Lower lobe of right lung (tissue), 2 donors: ENCODE measurements at regions not wholly inside any gene's neighbourhood (a gene's known extent, or its start where the extent isn't known, plus 50 kb on each side); places are given as distances from the start of the nearest gene placed in this dataset.

Experiments used
- ATAC-seq, 2 donors: fragments of 200-7000 bp; cut with Tn5 transposase; one replicate each; pipeline ENCODE4 v1.9.1; 2020 to 2022; ENCODE audit warnings: mild to moderate bottlenecking in 2 of 2, moderate library complexity in 2 of 2
- DNase-seq: peaks from one replicate; pipeline ENCODE4 v3.0.0-alpha.2; 2020
- H3K27ac ChIP-seq: fragments of 200-600 bp; one replicate; pipeline ENCODE4 v1.8.0; 2022
- H3K27me3 ChIP-seq: fragments of 200-600 bp; one replicate; pipeline ENCODE4 v1.8.0; 2022; ENCODE audit warnings: low read depth
- H3K36me3 ChIP-seq: fragments of 200-600 bp; one replicate; pipeline ENCODE4 v1.8.0; 2022; ENCODE audit warnings: mild to moderate bottlenecking
- H3K4me1 ChIP-seq: fragments of 200-600 bp; one replicate; pipeline ENCODE4 v1.8.0; 2022
- H3K4me3 ChIP-seq: fragments of 200-600 bp; one replicate; pipeline ENCODE4 v1.8.0; 2022; ENCODE audit warnings: mild to moderate bottlenecking
- H3K9me3 ChIP-seq: fragments of 200-600 bp; one replicate; pipeline ENCODE4 v1.8.0; 2022
- intact Hi-C: fragments of 100-400 bp; cut with DNase I; formaldehyde crosslinking; loops from one replicate; pipeline ENCODE4 v1.11.0; 2022
- TF ChIP-seq, protein P1 (sequence below): fragments of 200-600 bp; IDR thresholded peaks from one replicate; pipeline ENCODE4 v1.8.0; 2022; ENCODE audit warnings: antibody characterized with exemption, mild to moderate bottlenecking
- donor health status: DM: no; HTN: yes; CAD: no; lungs with severe emphysema.

DNA sequence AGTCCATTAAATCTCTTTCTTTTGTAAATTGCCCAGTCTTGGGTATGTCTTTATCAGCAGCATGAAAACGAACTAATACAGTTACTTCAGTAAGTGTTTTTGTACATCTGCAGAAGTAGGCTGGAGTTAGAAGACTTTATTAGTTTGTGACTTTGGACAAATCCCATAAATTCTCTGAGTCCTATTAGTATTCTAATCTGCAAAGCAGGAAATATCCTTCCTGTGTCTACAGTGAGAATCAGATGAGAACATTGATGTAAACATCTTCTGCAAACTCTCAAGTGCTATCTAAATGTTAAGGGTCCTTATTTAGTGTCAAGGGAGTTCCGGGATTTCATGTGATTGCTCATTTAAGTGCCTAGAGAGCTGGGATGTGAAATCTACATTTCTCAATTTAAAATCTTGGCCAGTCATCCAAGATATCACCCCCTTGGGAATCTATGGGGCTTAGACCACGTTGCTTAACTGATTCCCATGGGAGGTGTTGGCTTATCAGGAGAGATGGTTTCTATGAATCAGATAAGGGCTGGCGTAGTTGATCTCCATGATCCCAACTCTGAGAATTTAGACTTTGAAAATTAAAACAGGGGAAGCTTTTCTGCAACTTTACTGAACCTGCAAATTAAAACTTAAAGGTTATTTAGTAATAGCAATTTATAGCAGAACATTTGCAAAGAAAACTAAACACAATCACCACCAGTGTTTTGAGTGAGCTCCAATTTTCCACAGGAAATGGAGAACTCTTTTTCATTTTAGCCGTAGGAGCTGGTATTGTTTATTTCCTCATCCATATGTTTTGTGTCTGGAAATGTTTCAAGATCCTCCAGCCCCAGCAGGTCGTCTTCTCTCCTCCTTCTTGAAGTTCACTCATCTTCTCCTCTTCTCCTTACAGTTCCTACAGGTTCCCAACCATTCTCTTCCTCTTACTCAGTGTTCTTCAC is 241.6 kb upstream of the CD180 start:
- no peak for DNase-seq
- Histone ChIP-seq H3K27me3 (no peaks in the 10 kb centered on the region), H3K36me3 (no peaks in the 10 kb centered on the region), H3K27ac (no peak overlapping the region), H3K4me1 (no peaks in the 10 kb centered on the region), H3K4me3 (no peak overlapping the region), H3K9me3 (no peaks in the 10 kb centered on the region)
- TF ChIP-seq, protein P1, sequence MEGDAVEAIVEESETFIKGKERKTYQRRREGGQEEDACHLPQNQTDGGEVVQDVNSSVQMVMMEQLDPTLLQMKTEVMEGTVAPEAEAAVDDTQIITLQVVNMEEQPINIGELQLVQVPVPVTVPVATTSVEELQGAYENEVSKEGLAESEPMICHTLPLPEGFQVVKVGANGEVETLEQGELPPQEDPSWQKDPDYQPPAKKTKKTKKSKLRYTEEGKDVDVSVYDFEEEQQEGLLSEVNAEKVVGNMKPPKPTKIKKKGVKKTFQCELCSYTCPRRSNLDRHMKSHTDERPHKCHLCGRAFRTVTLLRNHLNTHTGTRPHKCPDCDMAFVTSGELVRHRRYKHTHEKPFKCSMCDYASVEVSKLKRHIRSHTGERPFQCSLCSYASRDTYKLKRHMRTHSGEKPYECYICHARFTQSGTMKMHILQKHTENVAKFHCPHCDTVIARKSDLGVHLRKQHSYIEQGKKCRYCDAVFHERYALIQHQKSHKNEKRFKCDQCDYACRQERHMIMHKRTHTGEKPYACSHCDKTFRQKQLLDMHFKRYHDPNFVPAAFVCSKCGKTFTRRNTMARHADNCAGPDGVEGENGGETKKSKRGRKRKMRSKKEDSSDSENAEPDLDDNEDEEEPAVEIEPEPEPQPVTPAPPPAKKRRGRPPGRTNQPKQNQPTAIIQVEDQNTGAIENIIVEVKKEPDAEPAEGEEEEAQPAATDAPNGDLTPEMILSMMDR, result no peak
- ATAC-seq, result no peak
- intact Hi-C loops, result no loop called here

DNA sequence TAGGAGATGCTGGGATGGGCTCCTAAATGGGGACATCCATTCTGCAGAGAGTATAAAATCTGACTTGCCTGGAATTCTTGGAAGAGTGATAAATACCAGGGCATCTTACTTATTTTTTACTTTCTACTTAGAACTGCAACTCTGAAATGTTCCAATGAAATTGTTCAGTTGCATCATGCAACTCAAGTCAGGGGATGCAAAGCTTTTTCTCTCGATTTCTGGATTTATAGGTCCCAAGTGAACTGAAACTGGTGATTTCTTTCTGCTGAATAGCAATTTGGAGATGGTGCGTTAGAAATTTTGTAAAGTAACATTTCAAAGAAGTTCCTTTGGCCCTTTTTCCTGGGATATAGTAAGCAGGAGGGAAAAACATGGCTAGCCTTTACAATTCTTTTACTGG is 238.4 kb upstream of the CD180 start:
- no peak overlapping the region for H3K4me3 ChIP-seq
- no peak overlapping the region for H3K27ac ChIP-seq
- intact Hi-C loops, result no loop called here
- no peaks in the 10 kb centered on the region for H3K9me3 ChIP-seq
- DNase-seq (no peak), ATAC-seq (no peak)
- no peaks in the 10 kb centered on the region for H3K27me3 ChIP-seq
- TF ChIP-seq, protein P1, result no peak
- no peaks in the 10 kb centered on the region for H3K36me3 ChIP-seq
- H3K4me1 ChIP-seq, result no peaks in the 10 kb centered on the region

DNA sequence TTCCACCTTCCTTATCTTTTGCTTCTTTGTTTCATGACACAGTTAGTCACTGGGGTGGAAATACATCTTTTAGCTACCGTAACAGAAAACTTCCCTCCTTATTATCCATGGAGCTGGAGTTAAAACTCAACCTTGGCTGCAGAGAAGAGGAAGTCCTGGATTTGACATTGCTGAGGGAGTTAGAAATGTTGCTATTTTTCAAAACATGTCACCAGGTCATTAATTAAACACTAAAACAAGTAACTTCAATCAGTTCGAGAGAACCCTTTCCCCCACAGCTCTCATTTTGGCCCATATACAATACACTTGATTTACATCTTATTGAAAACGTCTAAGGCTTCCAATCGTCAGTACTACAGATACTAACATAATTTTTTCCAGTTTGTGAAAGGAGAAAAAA is 237.9 kb upstream of the CD180 start:
- Histone ChIP-seq H3K9me3 (no peaks in the 10 kb centered on the region), H3K27me3 (no peaks in the 10 kb centered on the region), H3K4me1 (no peaks in the 10 kb centered on the region), H3K36me3 (no peaks in the 10 kb centered on the region), H3K27ac (no peak overlapping the region), H3K4me3 (no peak overlapping the region)
- intact Hi-C loops, result no loop called here
- TF ChIP-seq, protein P1, result no peak
- ATAC-seq (no peak), DNase-seq (no peak)

DNA sequence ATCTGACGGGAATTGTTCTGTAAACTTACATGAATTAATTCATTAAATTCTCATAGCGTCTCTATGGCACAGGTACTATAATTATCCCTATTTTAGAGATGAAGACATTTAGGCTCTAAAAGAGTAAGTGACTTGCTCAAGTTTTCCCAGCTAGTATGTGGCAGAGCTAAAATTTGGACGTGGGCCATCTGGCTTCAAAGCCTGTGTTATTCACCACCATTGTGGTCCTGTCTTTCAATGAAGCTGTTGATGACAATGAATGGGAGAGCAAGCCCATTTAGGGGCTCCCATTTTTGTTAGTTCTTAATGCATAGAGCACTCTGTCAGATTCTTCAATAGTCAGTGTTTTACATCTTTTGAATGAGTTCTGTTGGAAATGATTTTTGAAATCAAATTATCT is 236.0 kb upstream of the CD180 start:
- no peaks in the 10 kb centered on the region for H3K36me3 ChIP-seq

DNA sequence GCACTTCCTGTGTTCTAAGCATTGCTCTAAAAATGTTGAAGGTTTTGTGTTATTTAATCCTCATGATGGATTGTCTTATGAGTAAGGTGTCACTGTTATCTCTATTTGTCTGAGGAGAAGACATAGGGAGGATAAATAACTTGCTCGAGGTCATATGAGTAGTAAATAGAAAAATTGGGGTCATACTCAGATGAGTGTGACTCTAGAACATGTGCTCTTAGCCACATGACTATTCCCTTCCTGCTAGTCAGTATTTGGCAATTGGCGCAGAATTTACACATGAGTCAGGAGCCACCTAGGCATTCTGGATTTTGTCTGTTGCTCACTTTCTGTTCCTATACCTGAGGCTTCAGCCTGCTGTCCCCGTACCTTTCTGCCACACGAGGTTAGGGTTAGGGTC is 234.6 kb upstream of the CD180 start:
- TF ChIP-seq, protein P1, result no peak
- Histone ChIP-seq H3K36me3 (no peaks in the 10 kb centered on the region), H3K4me3 (no peak overlapping the region), H3K27me3 (no peaks in the 10 kb centered on the region), H3K4me1 (no peaks in the 10 kb centered on the region), H3K27ac (no peak overlapping the region), H3K9me3 (no peaks in the 10 kb centered on the region)
- no peak for DNase-seq
- no peak for ATAC-seq
- intact Hi-C loops, result no loop called here

More for the DNA sequence above, 236.0 kb upstream of the CD180 start:
- intact Hi-C loops, result no loop called here
- no peaks in the 10 kb centered on the region for H3K27me3 ChIP-seq
- no peak overlapping the region for H3K4me3 ChIP-seq
- no peaks in the 10 kb centered on the region for H3K9me3 ChIP-seq
- DNase-seq (no peak), ATAC-seq (no peak)
- TF ChIP-seq, protein P1, result no peak
- no peaks in the 10 kb centered on the region for H3K4me1 ChIP-seq
- no peak overlapping the region for H3K27ac ChIP-seq
